Epithelial cell of proximal tubule (primary cell): ENCODE measurements at regions not wholly inside any gene's neighbourhood (a gene's known extent, or its start where the extent isn't known, plus 50 kb on each side); places are given as distances from the start of the nearest gene placed in this dataset.

Source experiments
- DNase-seq: peaks from one replicate; pipeline ENCODE4 v3.0.0-alpha.2; 2011; ENCODE audit warnings: low read depth
- H3K4me3 ChIP-seq: 2 replicates; pipeline ENCODE4 v1.5.1; 2011; ENCODE audit warnings: low read depth, mild to moderate bottlenecking, low read length
- TF ChIP-seq, protein P1 (sequence below): conservative IDR thresholded peaks from 2 replicates; pipeline ENCODE4 v1.5.1; 2012; ENCODE audit warnings: low read depth, mild to moderate bottlenecking, low read length

DNA sequence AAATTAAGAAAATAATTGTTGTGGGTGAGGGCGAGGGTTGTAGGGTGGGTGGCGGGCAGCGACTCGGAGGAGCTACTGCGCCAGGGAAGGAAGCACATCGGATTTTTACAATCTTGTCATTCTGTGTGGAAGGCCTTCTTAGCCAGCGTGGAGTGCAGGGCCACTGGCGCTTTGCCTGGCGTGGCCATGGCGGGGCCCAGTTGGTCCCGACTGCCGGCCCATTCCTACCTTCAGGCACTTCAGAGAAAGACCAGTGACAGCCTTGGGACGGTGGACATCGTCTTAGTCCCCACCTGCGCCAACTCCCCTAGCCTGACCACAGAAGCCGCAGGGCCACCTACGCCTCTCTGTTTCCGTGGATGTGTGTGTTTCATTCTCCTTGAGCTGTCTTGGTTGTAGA is 136.9 kb upstream of the NEGR1 start:
- no peak for DNase-seq
- H3K4me3 ChIP-seq = no peak overlapping the region
- TF ChIP-seq, protein P1, sequence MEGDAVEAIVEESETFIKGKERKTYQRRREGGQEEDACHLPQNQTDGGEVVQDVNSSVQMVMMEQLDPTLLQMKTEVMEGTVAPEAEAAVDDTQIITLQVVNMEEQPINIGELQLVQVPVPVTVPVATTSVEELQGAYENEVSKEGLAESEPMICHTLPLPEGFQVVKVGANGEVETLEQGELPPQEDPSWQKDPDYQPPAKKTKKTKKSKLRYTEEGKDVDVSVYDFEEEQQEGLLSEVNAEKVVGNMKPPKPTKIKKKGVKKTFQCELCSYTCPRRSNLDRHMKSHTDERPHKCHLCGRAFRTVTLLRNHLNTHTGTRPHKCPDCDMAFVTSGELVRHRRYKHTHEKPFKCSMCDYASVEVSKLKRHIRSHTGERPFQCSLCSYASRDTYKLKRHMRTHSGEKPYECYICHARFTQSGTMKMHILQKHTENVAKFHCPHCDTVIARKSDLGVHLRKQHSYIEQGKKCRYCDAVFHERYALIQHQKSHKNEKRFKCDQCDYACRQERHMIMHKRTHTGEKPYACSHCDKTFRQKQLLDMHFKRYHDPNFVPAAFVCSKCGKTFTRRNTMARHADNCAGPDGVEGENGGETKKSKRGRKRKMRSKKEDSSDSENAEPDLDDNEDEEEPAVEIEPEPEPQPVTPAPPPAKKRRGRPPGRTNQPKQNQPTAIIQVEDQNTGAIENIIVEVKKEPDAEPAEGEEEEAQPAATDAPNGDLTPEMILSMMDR = no peak

DNA sequence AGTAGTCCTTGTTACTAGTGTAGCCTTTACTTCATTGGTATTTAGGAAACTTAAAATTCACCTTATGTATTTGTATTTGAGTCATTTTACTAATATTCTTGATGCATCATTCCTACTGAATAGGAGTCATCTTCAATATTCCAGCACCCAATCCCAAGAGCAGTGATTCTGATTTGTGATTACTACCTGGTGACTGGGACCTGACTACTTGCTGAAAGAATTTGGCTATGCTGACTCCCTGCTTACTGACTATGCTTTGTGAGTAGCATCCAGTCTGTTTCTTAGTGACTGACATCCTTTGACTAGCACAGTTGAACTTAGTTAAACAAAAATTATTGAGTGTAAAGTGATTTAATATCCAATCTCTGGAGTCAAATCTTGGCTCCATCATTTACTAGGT is 129.9 kb upstream of the NEGR1 start:
- no peak for DNase-seq
- TF ChIP-seq, protein P1 = no peak
- H3K4me3 ChIP-seq = no peak overlapping the region

DNA sequence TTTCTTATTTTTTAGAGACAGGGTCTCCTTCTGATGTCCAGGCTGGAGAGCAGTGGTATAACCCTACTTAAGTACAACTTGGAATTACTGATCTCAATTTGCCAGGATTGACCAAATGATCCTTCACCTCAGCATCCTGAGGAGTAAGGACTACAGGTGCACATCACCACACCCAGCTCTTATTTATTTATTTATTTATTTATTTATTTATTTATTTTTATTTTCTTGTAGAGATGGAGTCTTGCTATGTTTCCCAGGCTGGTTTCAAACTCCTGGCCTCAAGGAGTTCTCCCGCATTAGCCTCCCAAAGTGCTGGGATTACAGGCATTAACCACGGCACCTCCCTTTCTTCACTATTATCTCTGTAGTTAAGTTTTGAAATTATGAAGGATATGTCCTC is 117.5 kb upstream of the NEGR1 start:
- no peak for DNase-seq
- H3K4me3 ChIP-seq = no peak overlapping the region
- TF ChIP-seq, protein P1 = no peak

DNA sequence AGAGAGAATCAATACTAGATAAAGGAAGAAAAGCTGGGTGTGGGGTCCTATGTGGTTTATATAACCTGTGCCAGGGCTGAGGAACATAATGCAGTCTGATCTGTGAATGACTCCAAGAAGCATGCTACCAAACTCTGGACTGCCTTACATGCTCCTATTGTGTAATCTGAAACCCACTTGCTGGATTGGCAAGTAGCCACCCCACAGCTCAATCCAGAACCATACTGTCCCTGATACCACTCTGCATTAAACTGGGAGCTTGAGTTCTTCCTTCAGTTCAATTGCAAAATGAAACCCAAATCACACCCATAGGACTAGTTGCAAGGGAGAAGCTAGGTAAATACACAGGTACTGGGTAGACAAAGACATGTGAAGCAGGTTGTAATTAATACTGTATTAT is 115.4 kb upstream of the NEGR1 start:
- TF ChIP-seq, protein P1 = no peak
- DNase-seq = no peak
- no peak overlapping the region for H3K4me3 ChIP-seq

DNA sequence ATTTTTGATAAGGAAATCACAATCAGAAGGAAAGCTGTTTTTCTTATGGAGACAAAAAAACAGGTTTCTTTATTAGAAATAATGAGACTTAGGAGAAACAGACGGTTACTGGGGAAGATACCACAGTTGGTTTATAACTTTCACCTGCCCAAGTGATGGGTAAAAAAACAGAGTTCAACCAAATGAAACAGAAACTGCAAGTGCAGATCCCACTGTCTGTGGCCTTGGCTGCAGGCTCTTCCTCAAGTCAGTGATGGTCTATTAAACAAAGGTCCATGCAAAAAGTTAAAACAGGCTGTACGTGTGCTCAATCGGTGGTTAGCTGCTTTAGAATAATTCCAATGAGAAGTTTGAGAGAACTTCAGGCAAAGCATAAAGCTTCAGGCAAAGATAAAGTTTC is 112.1 kb upstream of the NEGR1 start:
- TF ChIP-seq, protein P1 = no peak
- H3K4me3 ChIP-seq = no peak overlapping the region

DNA sequence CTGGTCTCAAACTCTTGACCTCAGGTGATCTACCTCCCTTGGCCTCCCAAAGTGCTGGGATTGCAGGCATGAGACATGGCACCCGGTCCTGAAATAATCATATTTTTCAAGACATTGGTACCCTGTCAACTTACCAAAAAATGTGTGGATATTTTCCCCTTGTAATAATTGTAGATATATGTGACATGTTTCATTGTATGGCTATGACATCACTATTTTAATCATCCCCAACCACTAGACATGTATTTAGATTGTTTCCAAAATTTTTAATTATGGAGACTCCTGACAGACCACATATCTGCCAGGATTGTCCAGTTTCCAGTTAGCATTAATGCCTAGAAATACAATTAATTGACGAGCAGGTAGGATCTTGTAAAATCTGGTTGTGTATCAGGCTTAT is 96.7 kb upstream of the NEGR1 start:
- H3K4me3 ChIP-seq = no peak overlapping the region
- TF ChIP-seq, protein P1 = no peak
- no peak for DNase-seq

More for the DNA sequence above, 112.1 kb upstream of the NEGR1 start:
- no peak for DNase-seq

DNA sequence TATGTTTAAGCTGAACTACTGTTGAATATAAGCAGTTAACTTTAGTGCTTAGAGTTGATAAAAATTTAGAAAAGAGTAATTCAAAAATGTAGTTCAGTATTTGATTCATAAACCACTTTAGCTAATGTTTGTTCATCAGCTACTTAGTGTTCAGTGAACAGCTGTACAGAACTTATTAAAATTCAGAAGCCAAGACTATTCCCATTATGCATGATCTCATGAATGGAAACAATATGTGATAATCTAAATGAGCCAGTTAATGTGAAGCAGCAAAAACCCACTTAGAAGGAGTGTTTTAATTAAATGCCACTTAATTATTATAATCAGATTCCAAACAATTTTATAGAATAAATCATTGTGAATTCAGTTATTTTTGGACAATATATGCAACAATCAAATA is 92.9 kb upstream of the NEGR1 start:
- DNase-seq = no peak
- no peak overlapping the region for H3K4me3 ChIP-seq
- TF ChIP-seq, protein P1 = no peak
